Vagina (tissue), 2 donors: ENCODE measurements at regions not wholly inside any gene's neighbourhood (a gene's known extent, or its start where the extent isn't known, plus 50 kb on each side); places are given as distances from the start of the nearest gene placed in this dataset.

Experiments used
- POLR2A ChIP-seq, 2 donors: fragments of 450-650 bp; IDR thresholded peaks; one replicate each; pipeline ENCODE4 v1.6.1; 2017; ENCODE audit warnings: antibody characterized with exemption in 2 of 2, mild to moderate bottlenecking in 2 of 2, moderate library complexity in 2 of 2
- TF ChIP-seq, protein P1 (sequence below), 3 experiments: fragments of 450-650 bp in 2 of 3; fragments of 200-600 bp in 1 of 3; sonication (generic) in 1 of 3; IDR thresholded peaks; one replicate each; pipeline ENCODE4 v1.5.1; 2017 to 2019; ENCODE audit warnings: antibody characterized with exemption in 3 of 3, mild to moderate bottlenecking in 2 of 3, moderate library complexity in 2 of 3

DNA sequence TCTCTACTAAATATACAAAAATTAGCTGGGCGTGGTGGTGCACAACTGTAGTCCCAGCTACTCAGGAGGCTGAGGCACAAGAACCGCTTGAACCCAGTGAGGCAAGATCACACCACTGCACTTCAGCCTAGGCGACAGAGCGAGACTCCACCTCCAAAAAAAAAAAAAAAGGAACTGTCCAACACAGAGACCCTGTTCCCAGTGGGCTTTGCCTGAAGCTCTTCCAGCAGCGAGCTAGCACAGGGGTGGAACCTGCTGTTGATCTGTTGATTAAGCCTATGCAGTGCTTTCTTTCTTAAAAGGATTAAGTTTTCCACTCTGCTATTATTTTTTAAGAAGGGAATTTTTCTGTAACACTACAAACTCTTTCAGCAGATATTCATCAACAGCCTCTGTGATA lies 171.0 kb upstream of the TUT7 start:
- no peak for TF ChIP-seq POLR2A (IDR thresholded peaks at IDR 0.05)
- TF ChIP-seq, protein P1, sequence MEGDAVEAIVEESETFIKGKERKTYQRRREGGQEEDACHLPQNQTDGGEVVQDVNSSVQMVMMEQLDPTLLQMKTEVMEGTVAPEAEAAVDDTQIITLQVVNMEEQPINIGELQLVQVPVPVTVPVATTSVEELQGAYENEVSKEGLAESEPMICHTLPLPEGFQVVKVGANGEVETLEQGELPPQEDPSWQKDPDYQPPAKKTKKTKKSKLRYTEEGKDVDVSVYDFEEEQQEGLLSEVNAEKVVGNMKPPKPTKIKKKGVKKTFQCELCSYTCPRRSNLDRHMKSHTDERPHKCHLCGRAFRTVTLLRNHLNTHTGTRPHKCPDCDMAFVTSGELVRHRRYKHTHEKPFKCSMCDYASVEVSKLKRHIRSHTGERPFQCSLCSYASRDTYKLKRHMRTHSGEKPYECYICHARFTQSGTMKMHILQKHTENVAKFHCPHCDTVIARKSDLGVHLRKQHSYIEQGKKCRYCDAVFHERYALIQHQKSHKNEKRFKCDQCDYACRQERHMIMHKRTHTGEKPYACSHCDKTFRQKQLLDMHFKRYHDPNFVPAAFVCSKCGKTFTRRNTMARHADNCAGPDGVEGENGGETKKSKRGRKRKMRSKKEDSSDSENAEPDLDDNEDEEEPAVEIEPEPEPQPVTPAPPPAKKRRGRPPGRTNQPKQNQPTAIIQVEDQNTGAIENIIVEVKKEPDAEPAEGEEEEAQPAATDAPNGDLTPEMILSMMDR (IDR thresholded peaks at IDR 0.05) = no peak
